GM21737 (cell line): ENCODE measurements at regions not wholly inside any gene's neighbourhood (a gene's known extent, or its start where the extent isn't known, plus 50 kb on each side); places are given as distances from the start of the nearest gene placed in this dataset.

Source experiments
- ATAC-seq: cut with Tn5 transposase; IDR thresholded peaks from one replicate; pipeline ENCODE4 v1.9.1; 2021; ENCODE audit warnings: mild to moderate bottlenecking, moderate library complexity; ENCODE audit not compliant: unreplicated experiment

- ATAC-seq = no peak
Measured at GRCh38 chr5:20494706-20495105, 506.7 kb upstream of the CDH18 start.

GRCh38 chr5:20486826-20487225 lies 498.8 kb upstream of the CDH18 start:
- ATAC-seq = no peak

- ATAC-seq = no peak
Measured at GRCh38 chr5:20476016-20476415, 488.0 kb upstream of the CDH18 start.

- ATAC-seq = no peak
Measured at GRCh38 chr5:20470997-20471396, 483.0 kb upstream of the CDH18 start.

- no peak for ATAC-seq
Measured at GRCh38 chr5:20469792-20470191, 481.8 kb upstream of the CDH18 start.

- ATAC-seq = no peak
Measured at GRCh38 chr5:20469390-20469789, 481.4 kb upstream of the CDH18 start.

GRCh38 chr5:20466512-20466911 lies 478.5 kb upstream of the CDH18 start:
- ATAC-seq = no peak

- no peak for ATAC-seq
Measured at GRCh38 chr5:20463206-20463605, 475.2 kb upstream of the CDH18 start.

- ATAC-seq = no peak
Measured at GRCh38 chr5:20446121-20446520, 458.1 kb upstream of the CDH18 start.

GRCh38 chr5:20445326-20445860 lies 457.4 kb upstream of the CDH18 start:
- ATAC-seq = no peak

GRCh38 chr5:20434786-20435185 lies 446.8 kb upstream of the CDH18 start:
- no peak for ATAC-seq

- no peak for ATAC-seq
Measured at GRCh38 chr5:20420991-20421595, 433.1 kb upstream of the CDH18 start.
